Endothelial cell of umbilical vein (primary cell): ENCODE measurements at regions not wholly inside any gene's neighbourhood (a gene's known extent, or its start where the extent isn't known, plus 50 kb on each side); places are given as distances from the start of the nearest gene placed in this dataset.

Experiments
- BruUV-seq: library from RNA; stranded (reverse); fragments of 400-500 nt; replicated peaks from 2 replicates; lab custom pipeline; 2021; lab: Mats Ljungman, UMichigan
- CTCF ChIA-PET: fragments of 300-600, 350-600 bp; sonication (Branson Sonifier 250); formaldehyde crosslinking; loops from one replicate; lab custom pipeline; 2021; ENCODE audit warnings: antibody characterized with exemption, inconsistent platforms; lab: Charles Lee
- POLR2A ChIA-PET: fragments of 300-600, 350-600 bp; sonication (Branson Sonifier 250); formaldehyde crosslinking; loops from one replicate; lab custom pipeline; 2021; ENCODE audit warnings: antibody characterized with exemption, inconsistent platforms; lab: Charles Lee
- DNase-seq: peaks from one replicate; pipeline ENCODE4 v3.0.0-alpha.2; 2011; ENCODE audit warnings: low read depth, low spot score
- FAIRE-seq: peaks from 2 replicates; lab custom pipeline; 2011; peaks lifted over from hg19 to GRCh38; lab: Jason Lieb, UNC
- H2AFZ ChIP-seq: 2 replicates; pipeline ENCODE4 v1.6.0; 2012; ENCODE audit warnings: low read depth, low read length, control low read depth, inconsistent platforms
- H3K27ac ChIP-seq: 2 replicates; pipeline ENCODE4 v1.5.1; 2011; ENCODE audit warnings: low read depth, mild to moderate bottlenecking, control low read depth, low read length, moderate library complexity; ENCODE audit not compliant: insufficient read depth
- H3K27me3 ChIP-seq, 2 experiments: 2 replicates each; pipeline versions ENCODE4 v1.6.0 to v1.6.1; 2011; ENCODE audit warnings: low read length in 2 of 2, mixed read lengths in 1 of 2; ENCODE audit not compliant: control insufficient read depth in 2 of 2, insufficient read depth in 2 of 2
- H3K36me3 ChIP-seq, 2 experiments: 2 replicates in 1 of 2; 3 replicates in 1 of 2; pipeline ENCODE4 v1.5.1; 2011; ENCODE audit warnings: low read length in 2 of 2, mild to moderate bottlenecking in 1 of 2, moderate library complexity in 1 of 2; ENCODE audit not compliant: control insufficient read depth in 2 of 2, insufficient read depth in 2 of 2; ENCODE audit errors: extremely low read depth in 1 of 2
- H3K4me1 ChIP-seq: 3 replicates; pipeline ENCODE4 v1.5.1; 2011; ENCODE audit warnings: mild to moderate bottlenecking, low read length; ENCODE audit not compliant: control insufficient read depth, insufficient read depth; ENCODE audit errors: extremely low read depth
- H3K4me2 ChIP-seq: 2 replicates; pipeline ENCODE4 v1.6.1; 2011; ENCODE audit warnings: low read length, control low read depth, mixed read lengths; ENCODE audit not compliant: insufficient read depth
- H3K4me3 ChIP-seq, 3 experiments: fragments of 200-600 bp in 1 of 3; sonication (generic), shearing (Covaris generic) in 1 of 3; replicated peaks in 1 of 3; 2 replicates each; pipeline ENCODE4 v1.5.1; 2011 to 2016; ENCODE audit warnings: control low read depth in 3 of 3, low read length in 3 of 3, mild to moderate bottlenecking in 2 of 3, inconsistent platforms in 1 of 3, low read depth in 1 of 3, moderate library complexity in 1 of 3; ENCODE audit not compliant: insufficient read depth in 1 of 3
- H3K79me2 ChIP-seq: 2 replicates; pipeline ENCODE4 v1.6.0; 2012; ENCODE audit warnings: low read length, inconsistent platforms; ENCODE audit not compliant: control insufficient read depth, insufficient read depth
- H3K9ac ChIP-seq: replicated peaks from 2 replicates; pipeline ENCODE3; 2011; ENCODE audit warnings: low read length, control low read depth; ENCODE audit not compliant: insufficient read depth; ENCODE audit errors: extremely low read depth
- H3K9me1 ChIP-seq: replicated peaks from 3 replicates; pipeline ENCODE4 v1.6.0; 2011; ENCODE audit warnings: mild to moderate bottlenecking, low read length; ENCODE audit not compliant: control insufficient read depth, insufficient read depth; ENCODE audit errors: extremely low read depth
- H3K9me3 ChIP-seq: replicated peaks from 2 replicates; pipeline ENCODE4 v1.5.1; 2012; ENCODE audit warnings: low read length, inconsistent platforms; ENCODE audit not compliant: control insufficient read depth, insufficient read depth
- H4K20me1 ChIP-seq: replicated peaks from 2 replicates; pipeline ENCODE3; 2011; ENCODE audit warnings: mild to moderate bottlenecking, low read length; ENCODE audit not compliant: control insufficient read depth, insufficient read depth; ENCODE audit errors: extremely low read depth
- CTCF ChIP-seq, 2 donors: IDR thresholded peaks; 1 replicate in 1 of 2; 2 replicates in 1 of 2; pipeline ENCODE4 v1.5.1; 2011; ENCODE audit warnings: low read length in 2 of 2, mild to moderate bottlenecking in 2 of 2, moderate library complexity in 2 of 2, control low read depth in 1 of 2, inconsistent platforms in 1 of 2, low read depth in 1 of 2; ENCODE audit not compliant: insufficient read depth in 1 of 2; ENCODE audit errors: extremely low read depth in 1 of 2
- EZH2 ChIP-seq: IDR thresholded peaks from 2 replicates; pipeline ENCODE4 v1.6.1; 2012; ENCODE audit warnings: borderline replicate concordance, low read depth, mild to moderate bottlenecking, moderate library complexity, low read length, inconsistent platforms; ENCODE audit not compliant: severe bottlenecking
- FOS ChIP-seq: IDR thresholded peaks from 2 replicates; pipeline ENCODE4 v1.6.1; 2011; ENCODE audit warnings: mild to moderate bottlenecking, low read length, moderate library complexity, borderline replicate concordance; ENCODE audit not compliant: insufficient read depth
- GATA2 ChIP-seq: IDR thresholded peaks from 2 replicates; pipeline ENCODE4 v1.7.0; 2011; ENCODE audit warnings: low read depth, mild to moderate bottlenecking, moderate library complexity, mixed read lengths, low read length; ENCODE audit not compliant: insufficient read length, insufficient read depth
- JUN ChIP-seq: IDR thresholded peaks from 2 replicates; pipeline ENCODE4 v1.6.1; 2011; ENCODE audit warnings: borderline replicate concordance, low read depth; ENCODE audit not compliant: insufficient read length, insufficient read depth
- MAX ChIP-seq: IDR thresholded peaks from 2 replicates; pipeline ENCODE4 v1.6.1; 2011; ENCODE audit not compliant: insufficient read depth, insufficient read length
- MYC ChIP-seq: IDR thresholded peaks from one replicate; pipeline ENCODE4 v1.6.1; 2011; ENCODE audit warnings: mild to moderate bottlenecking, low read depth, low read length
- POLR2A ChIP-seq: IDR thresholded peaks from 2 replicates; pipeline ENCODE4 v1.6.1; 2012; ENCODE audit warnings: low read depth, mild to moderate bottlenecking, control low read depth, low read length
- POLR2AphosphoS5 ChIP-seq: IDR thresholded peaks from 2 replicates; pipeline ENCODE4 v1.6.1; 2012; ENCODE audit warnings: low read depth, mild to moderate bottlenecking, control low read depth, low read length, moderate library complexity; ENCODE audit not compliant: insufficient read depth
- dilution Hi-C: fragments of 300-500 bp; cut with MboI; formaldehyde crosslinking; loops from one replicate; pipeline ENCODE4 v1.15.0; 2019; ENCODE audit warnings: low sequenced_read_pairs; ENCODE audit not compliant: extremely low pct_ligation_motif_present
- intact Hi-C: fragments of 100-400 bp; cut with micrococcal nuclease; formaldehyde crosslinking; loops from one replicate; pipeline ENCODE4 v1.10.0; 2022

GRCh38 chr13:84894749-84895148 lies 904.5 kb downstream of the SLITRK6 start:
- CTCF ChIA-PET = no interaction called here
- Histone ChIP-seq H3K9me3 (no peaks in the 10 kb centered on the region), H3K9ac (no peak overlapping the region), H2AFZ (no peak overlapping the region), H3K27ac (no peak overlapping the region), H3K9me1 (no peaks in the 10 kb centered on the region), H3K27me3 (no peaks in the 10 kb centered on the region), H3K36me3 (no peaks in the 10 kb centered on the region), H3K79me2 (no peaks in the 10 kb centered on the region), H3K4me2 (no peak overlapping the region), H3K4me1 (no peaks in the 10 kb centered on the region), H4K20me1 (no peaks in the 10 kb centered on the region), H3K4me3 (no peak overlapping the region)
- FAIRE-seq = no peak
- no TSS peak for BruUV-seq
- dilution Hi-C loops (no loop called here), intact Hi-C loops (no loop called here)
- DNase-seq = no peak
- POLR2A ChIA-PET = no interaction called here
- TF ChIP-seq FOS = no peak
- no peak for TF ChIP-seq EZH2
- TF ChIP-seq MYC = no peak
- TF ChIP-seq CTCF (IDR thresholded peaks at IDR 0.05; ENCODE audit: extremely low read depth in 1 of 2, insufficient read depth in 1 of 2, low read depth in 1 of 2, low read length in 2 of 2) = no peak

- DNase-seq = no peak
- dilution Hi-C loops (no loop called here), intact Hi-C loops (no loop called here)
- H3K9ac ChIP-seq = no peak overlapping the region
- no peak overlapping the region for H3K27ac ChIP-seq
- no peaks in the 10 kb centered on the region for H3K4me1 ChIP-seq
- POLR2A ChIA-PET = no interaction called here
- no peaks in the 10 kb centered on the region for H3K27me3 ChIP-seq
- no peaks in the 10 kb centered on the region for H3K36me3 ChIP-seq
- no peaks in the 10 kb centered on the region for H3K79me2 ChIP-seq
- CTCF ChIA-PET = no interaction called here
- H3K9me1 ChIP-seq = no peaks in the 10 kb centered on the region
- no peak for TF ChIP-seq MYC
- TF ChIP-seq MAX = no peak
- TF ChIP-seq CTCF (IDR thresholded peaks at IDR 0.05; ENCODE audit: extremely low read depth in 1 of 2, insufficient read depth in 1 of 2, low read depth in 1 of 2, low read length in 2 of 2) = no peak
- TF ChIP-seq FOS = no peak
- TF ChIP-seq JUN = no peak
- no peak for TF ChIP-seq EZH2
- TF ChIP-seq POLR2AphosphoS5 = no peak
- no peak for TF ChIP-seq POLR2A
- no peak for TF ChIP-seq GATA2
- no peak overlapping the region for H3K4me3 ChIP-seq
- peaks cover 2% of the 10 kb centered on the region for H3K9me3 ChIP-seq
- no peak overlapping the region for H2AFZ ChIP-seq
- H3K4me2 ChIP-seq = no peak overlapping the region
- no TSS peak for BruUV-seq
- FAIRE-seq = no peak
- H4K20me1 ChIP-seq = no peaks in the 10 kb centered on the region
These were observed 913.4 kb downstream of the SLITRK6 start for GRCh38 chr13:84885868-84886267.
